NCI-H1436 (cell line): ENCODE measurements at regions not wholly inside any gene's neighbourhood (a gene's known extent, or its start where the extent isn't known, plus 50 kb on each side); places are given as distances from the start of the nearest gene placed in this dataset.
"Not testable (repeated sequence)": the region's sequence is repeated elsewhere in the genome, so short reads cannot be mapped to it uniquely, and the experiment has no call there.

Source experiments
- DNase-seq: peaks from one replicate; lab custom pipeline; 2025; lab: John Stamatoyannopoulos, UW

DNA sequence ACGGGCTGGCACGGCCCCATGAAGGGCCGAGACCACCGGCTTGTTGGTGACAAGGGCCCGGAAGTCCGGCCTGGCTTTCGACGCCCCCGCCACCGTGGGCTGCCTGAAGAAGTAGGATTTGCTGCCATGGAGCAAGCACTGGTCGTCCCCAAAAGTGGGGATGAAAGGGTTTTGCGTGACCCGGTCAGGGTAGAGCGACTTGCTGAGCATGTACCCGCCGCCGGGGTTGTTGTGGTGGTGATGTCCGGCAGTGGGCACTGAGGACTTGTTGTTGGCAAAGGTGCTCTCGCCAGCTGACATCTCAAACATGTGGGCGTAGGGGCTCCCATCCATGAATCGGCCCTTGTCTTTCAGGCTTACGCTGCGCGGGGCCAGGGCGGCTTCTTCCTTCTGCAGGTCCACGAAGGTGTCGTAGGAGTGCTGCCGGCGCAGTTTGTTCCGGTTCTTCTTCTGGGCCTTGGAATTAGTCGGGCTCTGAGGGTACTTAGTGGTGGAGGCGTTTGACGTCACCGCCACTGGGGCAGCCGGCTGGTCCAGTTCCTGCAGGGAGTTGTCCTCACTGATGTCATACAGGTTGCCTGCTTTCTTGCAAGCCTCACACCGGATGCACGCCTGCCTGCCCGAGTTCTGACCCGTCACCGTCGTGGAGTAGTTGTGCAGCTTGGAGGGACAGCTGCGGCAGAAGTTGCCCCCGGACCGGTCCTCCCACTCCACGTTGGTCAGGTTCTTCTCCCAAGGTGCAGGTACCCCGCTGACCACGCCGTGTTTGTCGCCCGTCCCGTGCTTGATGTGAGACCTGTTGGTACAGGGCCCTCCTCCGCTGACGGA is 366.6 kb downstream of the EMP1 start:
- no peak for DNase-seq

DNA sequence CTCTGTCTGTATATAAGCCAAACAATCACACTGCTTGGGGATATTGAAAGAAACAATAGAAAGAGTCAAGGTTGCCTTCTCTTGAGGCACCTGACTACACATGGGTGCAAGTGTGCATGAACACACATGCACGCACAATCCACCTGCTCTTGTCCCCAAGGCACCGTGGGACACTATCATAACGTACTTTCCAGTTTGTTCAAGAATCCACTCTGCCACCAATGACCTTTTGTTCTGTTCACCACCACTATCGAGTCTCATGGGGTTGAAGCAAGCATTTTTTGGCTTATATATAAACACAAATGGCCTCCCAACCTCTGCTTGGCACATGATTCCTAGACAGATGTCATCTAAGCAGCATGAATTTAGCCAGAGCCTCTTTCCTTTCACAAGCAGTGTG is 365.4 kb downstream of the EMP1 start:
- DNase-seq, result no peak

DNA sequence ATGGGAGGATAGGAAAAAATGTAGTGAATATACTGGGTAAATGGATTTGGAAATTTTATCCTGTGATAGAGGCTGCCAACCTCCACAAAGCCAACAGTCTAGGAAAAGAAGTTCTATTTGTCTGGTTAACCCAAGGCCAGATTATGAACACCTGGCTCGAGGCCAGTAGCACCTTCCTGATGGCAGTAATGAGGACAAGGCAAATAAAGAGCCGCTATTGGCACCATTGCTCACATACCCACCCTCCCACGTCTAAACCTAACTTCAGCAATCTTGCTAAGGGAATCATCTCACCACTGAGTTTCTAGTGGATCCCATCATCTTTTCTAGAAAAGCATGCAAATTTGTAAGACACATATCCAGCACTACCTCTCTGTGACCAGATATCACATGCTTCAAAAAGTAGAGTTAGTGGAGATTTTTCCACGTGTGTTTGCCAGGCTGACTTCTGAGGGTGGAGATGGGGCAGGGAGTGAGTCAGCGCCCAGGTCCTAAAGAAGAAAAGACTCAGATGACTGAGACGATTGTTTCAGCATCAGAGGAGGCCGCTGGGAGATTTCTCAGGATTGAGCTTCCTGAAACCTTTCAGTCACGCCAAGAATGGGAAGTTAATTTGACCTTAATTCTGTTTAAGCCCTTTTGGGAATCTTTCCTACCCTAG is 362.9 kb downstream of the EMP1 start:
- DNase-seq, result no peak

DNA sequence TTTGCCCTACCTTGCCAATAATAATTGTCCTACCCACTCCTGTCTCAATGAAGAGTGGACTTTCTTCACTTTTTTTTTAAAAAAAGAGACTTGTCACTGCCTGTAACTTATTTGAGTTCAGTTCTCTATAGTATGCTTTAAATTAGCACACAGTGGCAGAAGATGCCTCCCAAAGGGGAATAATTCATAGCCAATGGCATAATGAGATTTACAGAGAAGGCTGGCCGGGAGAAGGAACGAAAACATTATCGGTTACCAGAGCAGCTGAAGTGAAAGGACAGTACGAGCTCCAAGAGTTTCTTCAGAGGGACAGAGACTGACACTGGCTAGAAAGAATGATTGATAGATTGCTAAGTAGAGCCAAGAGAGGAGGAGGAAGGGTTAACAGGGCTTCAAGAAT is 356.3 kb downstream of the EMP1 start:
- DNase-seq, result no peak

DNA sequence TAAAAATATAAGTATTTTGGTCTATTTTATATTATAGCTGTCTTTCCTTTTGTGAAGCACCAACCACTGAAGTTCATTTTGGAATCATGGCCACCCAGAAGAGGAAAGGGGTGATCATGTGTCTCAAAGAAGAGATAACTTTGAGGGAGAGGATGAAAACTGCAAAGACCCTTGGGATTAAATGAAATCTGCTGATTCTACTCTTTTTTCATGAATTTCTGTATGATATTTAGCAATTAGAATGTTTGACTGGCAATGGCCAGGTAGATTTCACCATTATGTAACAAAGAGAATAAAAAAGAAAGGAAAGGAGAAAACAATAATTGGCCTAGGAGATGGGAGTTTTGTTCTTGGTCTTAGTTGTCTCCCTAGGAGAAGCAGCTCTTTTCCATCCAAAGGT is 350.8 kb downstream of the EMP1 start:
- no peak for DNase-seq

DNA sequence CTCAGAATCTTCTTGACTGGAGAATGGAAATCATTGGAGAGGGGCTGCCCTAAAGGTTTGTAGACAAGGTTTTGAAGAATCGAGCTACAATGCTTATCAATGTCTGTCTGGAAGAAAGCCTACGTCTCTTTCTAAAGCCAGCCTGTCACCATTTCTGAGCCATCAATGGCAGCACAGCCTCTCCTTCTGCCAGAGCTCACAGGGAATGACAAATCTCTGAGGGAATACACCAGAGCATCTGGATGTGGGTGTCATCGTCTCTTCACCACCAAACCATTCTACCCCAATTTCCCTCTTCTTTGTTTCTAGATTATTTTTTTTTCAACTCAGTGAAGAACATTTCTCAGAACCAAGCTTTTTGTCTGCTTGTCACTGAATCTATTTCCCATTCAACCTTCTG is 349.7 kb downstream of the EMP1 start:
- DNase-seq, result no peak

DNA sequence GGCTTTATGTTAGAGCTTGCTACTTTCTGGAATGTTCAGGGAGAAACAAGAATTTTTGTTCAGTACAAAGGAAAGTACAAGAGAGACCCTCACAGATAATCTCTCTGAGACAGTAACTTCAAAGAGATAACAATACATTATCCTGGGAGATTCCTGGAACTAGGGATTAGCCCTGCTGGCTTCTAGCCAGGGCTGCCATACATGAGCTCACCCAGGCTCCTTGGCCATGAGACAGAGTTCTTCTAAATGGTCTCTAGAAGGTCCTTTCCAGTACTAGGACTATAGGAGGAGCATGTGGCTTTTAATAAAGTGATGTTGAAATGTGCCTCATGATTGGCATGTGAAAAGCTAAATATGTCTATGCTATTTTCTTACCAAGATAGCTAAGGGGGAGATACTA is 342.5 kb downstream of the EMP1 start:
- DNase-seq, result no peak

DNA sequence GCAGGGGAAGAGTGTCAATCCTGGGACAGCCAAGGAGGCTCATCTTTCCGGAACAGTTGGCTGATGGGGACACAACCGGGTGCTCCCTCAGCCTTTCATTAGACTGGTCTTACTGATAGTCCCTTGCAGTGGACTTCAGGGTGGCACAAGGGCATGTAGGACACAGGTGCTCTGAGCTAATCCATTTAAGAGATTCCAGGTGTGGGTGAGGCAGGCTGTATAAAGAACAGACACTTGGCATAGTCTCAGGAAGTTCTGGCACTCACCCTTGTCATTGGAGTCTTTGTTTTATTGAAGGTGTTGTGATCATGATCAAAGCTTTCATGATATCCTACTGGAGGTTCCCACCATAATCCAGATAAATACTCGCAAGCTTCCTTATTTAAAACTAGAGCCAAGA is 341.6 kb downstream of the EMP1 start:
- DNase-seq, result no peak

DNA sequence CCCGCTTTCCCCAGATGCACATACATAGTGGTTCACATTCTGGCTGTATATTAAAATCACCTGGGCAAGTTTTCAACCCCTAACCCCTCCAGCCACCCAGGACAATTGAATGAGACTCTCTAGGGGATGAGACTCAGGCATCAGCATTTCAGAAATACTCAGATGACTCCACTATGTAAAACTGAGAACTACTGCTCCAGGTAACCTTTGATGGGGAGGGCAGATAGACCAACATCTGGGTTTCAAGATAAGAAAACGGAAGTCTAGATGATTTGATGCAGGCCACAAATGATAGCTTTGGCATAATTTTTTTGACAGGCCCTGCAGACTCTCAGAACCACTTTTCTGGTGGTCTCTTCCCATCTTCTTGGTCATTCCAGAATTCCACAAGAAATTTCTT is 341.1 kb downstream of the EMP1 start:
- no peak for DNase-seq

DNA sequence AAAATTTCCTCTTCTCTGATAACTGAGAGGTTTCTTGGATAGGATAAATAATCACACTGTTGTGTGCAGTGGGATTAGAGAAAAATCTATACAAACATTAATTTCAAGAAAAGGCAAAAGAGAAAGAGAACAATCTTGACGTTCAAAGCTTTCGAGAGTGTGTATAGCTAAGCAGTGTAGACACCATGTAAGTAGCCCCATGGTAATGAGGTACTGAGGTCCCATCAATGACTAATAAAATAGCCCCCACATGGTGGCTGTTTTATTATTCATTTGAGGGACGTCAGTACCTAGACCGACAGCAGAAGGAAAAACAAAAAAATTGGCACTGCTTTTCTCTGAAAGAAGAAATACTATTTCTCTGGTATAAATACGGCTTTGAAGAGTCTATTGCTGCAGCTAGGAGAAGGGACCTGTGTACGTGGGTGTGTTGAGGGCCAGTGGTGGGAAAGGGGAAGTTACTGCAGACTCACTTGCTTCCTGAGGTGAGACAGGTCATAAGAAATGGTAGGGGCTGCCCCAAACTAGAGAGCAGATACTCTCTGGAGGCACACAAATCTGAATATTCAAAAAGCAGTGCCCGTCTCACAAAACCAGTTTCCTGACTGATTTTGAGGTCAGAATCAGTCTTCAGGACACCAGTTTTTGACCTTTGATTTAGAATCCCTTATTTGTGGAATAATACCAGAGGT is 339.8 kb downstream of the EMP1 start:
- DNase-seq, result no peak

DNA sequence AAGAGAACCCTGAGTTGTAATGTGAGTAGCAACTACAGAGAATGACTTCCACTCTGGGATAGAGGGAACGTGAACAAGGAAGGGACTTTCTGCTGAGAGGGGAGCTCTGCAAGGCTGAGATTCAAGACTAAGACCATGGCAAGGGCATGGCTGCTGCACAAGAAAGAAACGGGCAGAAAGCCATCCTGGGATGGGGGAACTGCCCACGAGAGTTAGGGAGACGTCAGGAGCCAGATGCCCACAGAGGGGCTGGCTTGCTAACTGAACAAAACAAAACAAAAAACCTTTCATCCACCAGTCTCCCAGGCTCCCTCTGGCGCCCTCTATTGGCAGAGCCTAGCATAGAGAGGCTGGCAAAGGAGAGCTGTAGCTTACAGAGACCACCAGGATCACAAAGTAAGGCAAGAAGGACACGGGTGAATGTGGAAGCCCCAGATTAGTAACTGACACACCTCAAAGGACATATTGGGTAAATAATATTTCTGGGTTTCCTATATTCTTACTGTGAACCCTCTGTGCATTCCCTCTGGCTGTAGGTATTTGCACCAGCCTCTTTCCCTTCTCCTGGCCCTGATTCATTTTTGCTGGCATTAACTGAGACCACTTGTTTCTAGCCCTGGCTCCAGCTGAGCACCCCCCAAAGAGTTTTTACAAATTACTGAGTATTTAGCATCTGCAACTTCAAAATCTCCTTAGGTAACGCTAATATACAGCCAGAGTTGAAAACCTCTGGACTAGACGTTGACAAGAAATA is 338.3 kb downstream of the EMP1 start:
- DNase-seq, result peak; percentile 50

DNA sequence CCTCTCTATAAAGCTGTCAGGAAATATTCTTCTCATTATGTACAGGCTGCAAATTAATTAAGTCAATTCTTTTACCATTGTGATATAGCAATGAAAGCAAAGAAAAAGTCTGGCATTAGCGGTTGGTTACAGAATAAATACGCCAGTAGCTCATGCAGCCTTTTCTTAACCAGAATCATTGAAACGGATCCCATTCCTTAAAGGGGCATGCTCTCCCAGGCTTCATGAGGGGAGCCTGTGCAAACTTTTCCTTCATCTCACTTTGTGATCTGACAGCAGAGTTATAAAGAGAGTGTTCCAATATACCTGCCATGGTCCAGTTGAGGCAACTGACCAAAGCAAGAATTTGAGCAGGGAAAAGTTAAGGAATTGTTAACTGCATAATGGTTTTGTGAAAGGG is 337.7 kb downstream of the EMP1 start:
- DNase-seq, result no peak

DNA sequence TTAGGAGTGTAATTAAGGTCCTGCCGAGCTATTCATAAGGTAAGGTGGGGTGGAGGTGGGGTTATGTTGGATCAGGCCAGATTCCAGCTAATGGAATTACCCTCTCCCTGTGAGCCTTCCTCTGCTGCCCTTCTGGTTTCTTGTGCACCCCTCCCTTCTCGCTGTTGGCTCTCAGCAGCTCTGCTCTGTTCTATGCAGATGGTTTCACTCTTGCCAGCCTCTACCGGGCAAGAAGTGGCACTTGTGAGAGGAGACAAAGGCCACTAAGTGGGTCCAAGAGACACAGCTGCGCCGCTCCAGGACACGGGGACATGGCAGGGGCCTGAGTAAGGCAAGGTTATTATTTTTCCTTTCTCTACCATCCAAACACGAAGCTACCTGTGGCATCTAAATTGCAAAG is 334.4 kb downstream of the EMP1 start:
- no peak for DNase-seq

DNA sequence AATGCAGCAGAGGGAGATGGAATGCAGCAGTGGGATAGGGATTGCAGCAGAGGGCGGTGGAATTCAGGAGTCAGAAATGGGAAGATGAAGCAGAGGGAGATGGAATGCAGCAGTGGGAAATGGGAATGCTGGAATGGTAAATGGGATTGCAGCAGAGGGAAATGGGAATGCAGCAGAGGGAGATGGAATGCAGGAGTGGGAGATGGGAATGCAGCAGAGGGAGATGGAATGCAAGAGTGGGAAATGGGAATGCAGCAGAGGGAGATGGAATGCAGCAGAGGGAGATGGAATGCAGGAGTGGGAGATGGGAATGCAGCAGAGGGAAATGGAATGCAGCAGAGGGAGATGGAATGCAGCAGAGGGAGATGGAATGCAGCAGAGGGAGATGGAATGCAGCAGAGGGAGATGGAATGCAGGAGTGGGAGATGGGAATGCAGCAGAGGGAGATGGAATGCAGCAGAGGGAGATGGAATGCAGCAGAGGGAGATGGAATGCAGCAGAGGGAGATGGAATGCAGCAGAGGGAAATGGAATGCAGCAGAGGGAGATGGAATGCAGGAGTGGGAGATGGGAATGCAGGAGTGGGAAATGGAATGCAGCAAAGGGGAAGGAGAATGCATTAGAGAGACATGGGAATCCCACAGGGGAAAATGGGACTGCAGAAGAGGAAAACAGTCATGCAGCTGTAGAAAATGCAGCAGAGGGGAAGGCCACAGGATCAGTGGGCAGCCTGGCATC is 329.8 kb downstream of the EMP1 start:
- DNase-seq, result not testable (repeated sequence)

DNA sequence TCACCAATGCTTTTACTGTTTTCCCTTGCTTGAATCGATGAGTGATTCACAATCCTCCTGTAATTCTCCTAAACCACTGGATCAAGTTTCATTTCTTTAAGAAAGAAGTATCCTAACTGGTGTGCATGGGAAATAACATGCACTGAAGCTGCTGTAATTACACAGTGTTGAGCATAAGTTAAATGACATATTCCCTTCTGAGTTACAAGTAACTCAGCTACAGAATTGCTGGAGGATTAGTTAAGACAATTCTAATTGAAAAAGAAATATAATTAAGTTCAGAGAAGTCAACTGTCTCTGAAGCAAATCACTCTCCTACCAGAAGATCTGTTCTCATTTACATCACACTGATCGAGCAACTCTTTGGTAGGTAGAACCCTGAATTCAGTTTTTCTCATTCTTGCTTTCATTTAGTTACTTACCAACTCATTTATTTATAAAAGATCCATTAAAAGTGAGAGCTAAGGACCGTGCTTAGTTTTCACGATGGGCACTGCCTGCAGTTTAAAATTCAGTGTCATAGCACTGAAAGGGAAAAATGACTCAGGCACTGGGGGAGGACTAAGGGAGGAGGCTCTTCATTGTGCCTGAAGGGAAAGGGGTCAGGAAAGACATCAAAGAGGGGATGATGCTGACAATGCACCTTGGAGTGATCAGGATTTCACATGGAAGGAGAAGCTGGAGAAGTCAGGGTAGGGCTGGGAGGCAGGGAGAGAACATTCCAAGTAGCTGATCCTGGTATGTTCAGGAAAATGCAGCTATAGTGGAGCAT is 327.2 kb downstream of the EMP1 start:
- no peak for DNase-seq

DNA sequence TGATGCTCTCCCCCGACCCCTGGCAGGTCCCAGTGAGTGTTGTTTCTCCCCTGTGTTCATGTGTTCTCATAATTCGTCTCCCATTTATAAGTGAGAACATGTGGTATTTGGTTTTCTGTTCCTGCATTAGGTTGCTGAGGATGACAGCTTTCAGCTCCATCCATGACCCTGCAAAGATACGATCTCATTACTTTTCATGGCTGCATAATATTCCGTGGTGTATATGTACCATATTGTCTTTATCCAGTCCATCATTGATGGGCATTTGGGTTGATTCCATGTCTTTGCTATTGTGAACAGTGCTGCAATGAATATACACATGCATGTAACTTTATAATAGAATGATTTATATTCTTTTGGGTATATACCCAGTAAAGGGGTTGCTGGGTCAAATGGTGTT is 321.5 kb downstream of the EMP1 start:
- not testable (repeated sequence) for DNase-seq

DNA sequence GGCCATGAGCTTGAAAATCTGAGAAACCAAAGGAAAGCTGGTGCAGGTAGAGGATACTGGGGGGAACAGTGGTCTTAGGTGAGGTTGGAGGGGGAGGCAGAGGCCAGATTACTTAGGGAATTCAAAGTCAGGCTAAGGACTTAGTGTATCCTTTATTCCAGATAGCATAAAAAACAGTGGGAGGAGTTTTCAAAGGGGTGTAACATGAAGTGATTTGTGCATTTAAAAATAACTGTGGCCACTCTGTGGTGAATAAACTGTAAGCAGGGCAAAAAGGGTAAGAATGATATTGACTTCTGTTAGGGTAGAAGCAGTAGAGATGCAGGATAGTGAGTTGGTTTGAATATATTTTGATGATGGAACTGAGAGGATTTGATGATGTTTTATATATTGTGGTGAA is 313.2 kb downstream of the EMP1 start:
- DNase-seq, result no peak

DNA sequence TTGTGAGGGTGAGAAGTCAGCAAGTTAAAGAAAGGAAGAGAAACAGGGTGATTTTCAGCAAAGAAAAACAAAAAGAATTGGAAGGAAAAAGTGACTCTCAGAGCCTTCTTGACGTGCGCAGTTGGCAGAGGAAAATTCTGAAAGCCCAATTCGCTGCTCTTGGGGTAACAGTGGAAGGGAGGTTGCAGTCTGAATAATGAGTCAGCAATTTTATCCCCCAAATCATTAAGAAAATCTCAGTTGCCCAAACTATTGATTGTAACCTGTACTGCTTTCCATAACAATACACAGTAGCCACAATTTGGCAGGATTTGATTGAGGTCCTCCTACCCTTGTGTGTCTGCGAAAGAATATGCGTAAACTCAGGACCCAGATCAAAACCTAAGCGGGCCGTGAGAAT is 309.1 kb downstream of the EMP1 start:
- no peak for DNase-seq

DNA sequence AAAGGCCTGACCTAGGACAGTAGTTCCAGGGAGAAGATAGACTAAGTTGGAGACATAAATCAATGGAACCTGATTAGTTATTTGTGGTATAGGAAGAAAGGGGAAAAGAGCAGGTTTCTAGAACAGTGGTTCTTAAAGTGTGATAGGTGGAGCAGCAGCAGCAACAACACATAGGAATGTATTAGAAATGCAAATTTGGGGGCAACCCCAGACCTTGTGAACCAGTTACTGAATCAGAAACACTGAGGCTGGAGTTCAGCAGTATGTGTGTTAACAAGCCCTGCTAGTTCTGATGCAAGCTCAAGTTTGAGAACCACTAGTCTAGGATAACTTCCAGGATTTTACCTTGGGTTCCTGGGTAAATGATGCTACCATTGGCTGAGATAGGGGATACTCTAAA is 308.7 kb downstream of the EMP1 start:
- no peak for DNase-seq

DNA sequence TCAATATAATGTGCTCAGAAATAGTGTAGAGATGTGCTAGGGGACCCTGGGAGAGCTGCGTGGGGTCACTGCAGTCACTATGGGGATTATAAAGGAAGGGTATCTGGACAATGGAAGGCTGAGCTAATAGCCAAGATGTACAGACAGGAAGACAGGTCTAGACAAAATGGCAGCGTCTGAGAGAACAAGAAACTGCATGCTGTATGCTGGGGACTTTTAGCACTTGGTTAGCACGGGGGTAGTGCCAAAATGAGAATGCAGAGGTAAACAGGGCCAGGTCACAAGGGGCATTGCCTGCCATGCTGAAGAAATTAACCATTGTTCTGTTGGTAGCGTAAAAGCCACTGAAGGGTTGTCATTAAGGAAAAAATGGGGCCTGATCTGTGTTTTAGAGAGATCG is 308.2 kb downstream of the EMP1 start:
- DNase-seq, result no peak

DNA sequence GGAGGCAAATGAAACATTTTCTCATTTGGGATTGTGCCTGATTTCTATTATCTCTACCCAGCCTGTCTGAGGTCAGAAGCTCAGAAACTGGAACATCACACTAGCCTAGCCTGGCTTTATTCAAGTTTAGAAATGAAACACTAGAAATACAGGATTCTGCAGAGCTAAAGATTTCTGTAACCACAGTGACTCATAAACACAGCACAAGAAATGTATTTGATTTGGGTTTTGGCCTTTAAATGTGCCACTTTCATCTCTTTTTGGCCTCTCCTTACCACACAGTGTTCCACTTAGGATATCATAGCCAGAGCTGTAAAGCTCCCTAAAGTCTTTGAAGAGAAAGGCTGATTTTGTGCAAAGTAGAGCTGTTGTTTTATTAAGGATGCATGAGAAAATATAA is 307.5 kb downstream of the EMP1 start:
- no peak for DNase-seq
